HG02642 (cell line): ENCODE measurements at regions not wholly inside any gene's neighbourhood (a gene's known extent, or its start where the extent isn't known, plus 50 kb on each side); places are given as distances from the start of the nearest gene placed in this dataset.

ENCODE experiments used
- ATAC-seq: cut with Tn5 transposase; IDR thresholded peaks from one replicate; pipeline ENCODE4 v1.9.1; 2021; ENCODE audit warnings: mild to moderate bottlenecking; ENCODE audit not compliant: unreplicated experiment, poor library complexity

- ATAC-seq, result no peak
These were observed 99.5 kb upstream of the HABP2 start for GRCh38 chr10:113453351-113453750.

GRCh38 chr10:113454341-113455061 lies 98.4 kb upstream of the HABP2 start:
- ATAC-seq, result no peak

DNA sequence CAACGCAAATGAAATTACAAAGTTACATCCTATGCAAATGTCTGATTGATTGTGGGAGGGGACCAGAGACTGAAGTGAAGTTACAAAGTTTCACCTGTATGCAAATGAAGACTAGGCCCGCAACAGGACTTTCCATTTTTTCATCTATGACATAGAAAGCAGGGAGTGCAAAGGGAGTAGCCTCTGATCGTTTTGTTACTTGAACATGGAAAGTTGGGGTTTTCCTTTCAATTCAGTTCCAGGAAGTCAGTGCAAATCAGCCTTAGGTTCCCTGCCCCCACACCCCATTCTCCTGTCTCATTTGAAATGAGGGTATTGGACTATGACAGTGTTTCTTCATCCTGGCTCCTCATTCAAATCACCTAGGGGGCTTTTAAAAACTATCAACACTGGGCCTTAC lies 96.9 kb upstream of the HABP2 start:
- no peak for ATAC-seq

- no peak for ATAC-seq
These were observed 96.1 kb upstream of the HABP2 start for GRCh38 chr10:113456741-113457140.

- ATAC-seq, result no peak
These were observed 95.4 kb upstream of the HABP2 start for GRCh38 chr10:113457408-113457807.

DNA sequence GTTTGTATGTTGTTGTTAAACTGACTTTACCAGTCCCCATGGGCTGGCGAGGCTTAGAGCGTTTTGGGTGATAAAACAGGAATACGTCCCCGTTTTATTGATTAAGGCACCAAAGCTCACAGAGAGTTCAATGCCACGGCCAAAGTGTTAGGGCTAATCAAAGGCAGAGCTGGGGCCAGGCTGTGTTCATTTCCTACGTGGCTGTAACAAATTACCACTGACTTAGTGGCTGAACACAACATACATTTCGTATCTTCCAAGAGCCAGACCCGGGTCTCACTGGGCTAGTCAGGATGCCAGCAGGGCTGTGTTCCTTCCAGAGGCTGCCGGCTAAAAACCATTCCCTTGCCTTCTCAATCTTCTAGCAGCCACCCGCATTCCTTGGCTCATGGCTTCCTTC lies 94.4 kb upstream of the HABP2 start:
- no peak for ATAC-seq

DNA sequence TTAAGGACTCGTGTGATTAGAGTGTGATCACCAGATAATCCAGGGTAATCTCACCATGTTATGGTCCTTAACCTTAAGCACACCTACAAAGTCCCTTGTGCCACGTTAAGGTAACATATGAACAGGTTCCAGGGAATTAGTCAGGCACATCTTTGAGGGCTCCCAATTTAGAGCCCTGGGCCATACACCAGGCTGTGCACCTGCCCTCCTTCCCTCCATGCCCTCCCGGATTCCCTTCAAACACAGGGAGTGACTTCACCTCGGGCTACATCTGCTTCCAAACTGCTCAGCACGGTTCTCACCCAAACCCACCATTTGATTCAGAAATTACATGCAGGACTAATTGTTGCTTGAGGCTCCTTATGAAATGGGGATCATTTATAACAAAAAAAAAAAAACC lies 93.9 kb upstream of the HABP2 start:
- ATAC-seq, result no peak

DNA sequence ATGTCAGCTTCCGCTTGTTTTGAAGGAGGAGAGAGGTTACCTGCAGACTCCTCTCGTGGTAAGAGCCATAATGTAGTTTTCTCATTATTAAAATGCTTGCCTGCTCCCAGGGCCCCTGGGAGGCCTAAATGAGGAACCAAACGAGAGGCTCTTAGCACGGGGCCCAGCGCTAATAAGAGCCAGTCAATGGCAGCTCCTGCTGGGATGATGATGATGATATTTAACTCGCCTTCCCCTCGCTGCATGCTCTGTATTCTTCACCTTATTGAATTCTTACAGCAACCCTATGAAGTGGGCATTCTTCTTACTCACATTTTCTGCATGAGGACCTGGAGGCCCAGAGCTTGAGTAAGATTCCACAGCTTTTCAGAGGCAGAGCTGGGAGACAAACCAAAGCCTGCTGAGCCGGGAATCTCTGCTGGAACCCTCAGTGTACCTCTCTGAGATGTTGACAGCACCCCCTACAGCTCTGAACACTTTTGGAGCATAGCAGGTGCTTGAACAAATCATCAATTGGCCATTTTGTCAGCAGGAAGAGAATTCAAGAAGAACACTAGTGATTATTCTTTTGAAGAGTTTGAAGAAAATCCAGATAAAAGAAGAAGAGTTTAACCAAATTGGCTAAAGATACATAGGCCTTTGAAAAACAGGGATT lies 93.1 kb upstream of the HABP2 start:
- ATAC-seq, result no peak

DNA sequence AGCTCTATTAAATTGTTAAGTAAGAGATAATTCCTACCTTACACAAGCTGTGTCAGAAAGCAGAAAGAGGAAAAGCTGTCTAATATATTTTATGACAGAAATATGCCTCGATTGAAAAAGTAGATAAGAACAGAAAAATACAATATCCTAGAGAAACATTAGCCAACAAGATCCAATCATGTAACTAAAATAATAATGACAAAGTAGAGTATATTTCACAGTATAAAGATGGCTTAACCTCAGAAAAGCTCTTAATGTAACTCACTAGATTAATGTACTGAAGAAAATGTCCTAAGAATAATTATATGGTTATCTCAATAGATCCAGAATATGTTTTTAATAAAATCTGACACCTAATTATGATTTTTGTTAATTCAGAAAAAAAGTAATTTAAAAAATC lies 89.8 kb upstream of the HABP2 start:
- no peak for ATAC-seq

- ATAC-seq, result no peak
These were observed 89.1 kb upstream of the HABP2 start for GRCh38 chr10:113463777-113464176.

GRCh38 chr10:113469796-113470195 lies 83.1 kb upstream of the HABP2 start:
- no peak for ATAC-seq

DNA sequence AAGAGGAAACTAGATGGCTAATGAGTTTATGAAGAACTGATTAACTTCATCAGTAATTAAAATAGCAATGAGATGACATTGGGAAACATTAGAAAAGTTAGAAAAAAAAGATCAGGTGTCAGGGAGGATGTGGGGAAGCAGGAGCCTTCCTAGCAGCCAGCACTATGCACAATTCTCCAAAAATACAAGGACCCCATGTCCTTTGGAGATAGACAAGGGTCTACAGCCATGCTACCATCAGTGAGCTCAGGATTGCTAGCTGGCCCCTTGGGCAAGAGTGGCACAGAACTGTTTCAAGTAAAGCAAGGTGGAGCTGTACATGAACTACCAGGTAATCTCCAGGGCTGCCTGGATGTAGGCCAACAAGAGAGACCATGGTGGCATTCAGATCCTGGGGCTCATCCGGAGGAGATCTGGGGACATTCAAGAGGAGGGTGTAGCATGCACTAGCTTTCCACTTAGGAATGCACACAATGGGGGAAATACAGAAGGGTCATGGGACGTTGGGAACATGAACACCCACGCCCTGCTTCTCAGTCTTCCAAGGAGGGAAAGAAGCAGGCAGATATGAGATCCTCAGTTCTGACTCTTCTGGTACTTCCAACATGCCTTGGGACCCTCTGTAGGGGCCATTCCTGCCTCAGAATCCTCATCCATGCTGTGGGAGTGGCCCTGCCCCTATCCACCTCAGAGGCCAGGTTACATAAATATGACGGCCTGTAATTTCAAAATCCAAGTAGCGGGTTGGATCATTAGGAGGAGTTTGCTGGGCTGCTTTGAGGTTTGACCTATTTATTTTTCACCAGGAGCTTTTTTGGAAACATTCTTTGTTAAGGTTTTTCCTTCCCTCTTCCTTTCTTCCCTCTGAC lies 82.2 kb upstream of the HABP2 start:
- no peak for ATAC-seq

DNA sequence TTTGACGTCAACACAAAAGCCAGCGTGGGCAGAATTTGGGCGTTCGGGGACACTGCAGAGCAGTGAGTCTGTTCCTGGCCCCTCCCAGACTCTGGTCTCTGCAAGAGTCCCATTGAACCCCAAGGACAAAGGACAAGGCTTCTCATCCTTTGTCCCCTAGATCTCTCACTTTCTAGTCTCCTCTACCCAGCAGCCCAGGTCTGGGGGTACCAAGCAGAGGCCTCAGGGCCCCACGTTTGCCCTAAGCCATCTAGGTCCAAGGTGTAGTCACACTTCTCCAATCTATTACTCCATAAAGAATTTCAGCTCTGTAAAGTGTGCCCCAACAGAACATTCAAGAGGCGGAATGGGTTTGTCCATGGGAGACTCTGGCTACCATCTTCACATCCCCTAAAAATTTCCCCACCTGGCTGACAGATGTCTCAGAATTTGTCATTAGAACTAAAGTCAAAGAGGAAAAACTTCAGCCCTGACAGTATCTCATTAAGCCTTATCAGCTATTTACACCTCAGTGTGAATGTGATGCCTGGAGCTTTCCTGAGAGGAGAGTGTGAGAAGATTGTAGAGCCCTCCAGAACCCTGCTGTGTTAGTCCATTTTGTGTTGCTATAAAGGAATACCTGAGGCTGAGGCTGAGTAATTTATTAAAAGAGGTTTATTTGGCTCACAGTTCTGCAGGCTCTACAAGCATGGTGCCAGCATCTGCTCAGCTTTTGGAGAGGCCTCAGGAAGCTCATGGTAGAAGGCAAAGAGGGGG lies 81.4 kb upstream of the HABP2 start:
- no peak for ATAC-seq

GRCh38 chr10:113473011-113473410 lies 79.8 kb upstream of the HABP2 start:
- ATAC-seq, result no peak

DNA sequence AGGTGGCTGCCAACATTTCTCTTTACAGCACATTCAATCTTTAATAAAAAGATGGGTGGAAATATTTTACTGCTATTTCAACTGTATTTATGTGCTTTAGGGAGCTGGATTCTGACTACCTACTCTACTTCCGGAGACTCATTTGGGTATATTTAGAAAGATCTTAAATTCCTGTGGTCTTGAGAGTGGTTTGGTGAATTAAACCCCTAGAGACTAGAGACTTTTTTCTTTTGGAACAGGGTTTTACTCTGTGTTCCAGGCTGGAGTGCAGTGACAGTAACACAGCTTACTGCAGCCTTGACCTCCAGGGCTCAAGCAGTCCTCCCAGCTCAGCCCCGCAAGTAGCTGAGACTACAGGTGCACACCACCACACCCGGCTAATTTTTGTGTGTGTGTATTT lies 79.0 kb upstream of the HABP2 start:
- no peak for ATAC-seq

DNA sequence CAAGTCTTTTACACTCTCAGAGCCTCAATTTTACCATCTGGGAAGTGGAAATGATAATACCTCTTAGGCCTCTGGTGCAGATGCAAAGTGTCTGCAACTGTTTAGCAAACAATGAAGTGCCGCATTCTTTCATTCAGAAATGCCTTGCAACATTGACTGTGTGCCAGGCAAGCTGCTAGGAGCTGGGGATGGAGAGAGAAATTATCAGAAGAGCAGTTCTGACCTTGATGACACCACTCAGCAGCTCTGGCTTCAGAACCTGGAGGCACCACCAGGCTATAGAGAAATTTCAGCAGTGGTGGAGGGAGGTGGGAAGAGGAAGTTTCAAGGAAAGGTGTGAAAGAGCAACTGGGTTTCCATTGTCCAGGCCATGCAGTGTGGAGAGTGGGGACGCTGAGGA lies 78.1 kb upstream of the HABP2 start:
- ATAC-seq, result no peak

GRCh38 chr10:113475381-113475807 lies 77.5 kb upstream of the HABP2 start:
- no peak for ATAC-seq

GRCh38 chr10:113476191-113476590 lies 76.7 kb upstream of the HABP2 start:
- no peak for ATAC-seq

DNA sequence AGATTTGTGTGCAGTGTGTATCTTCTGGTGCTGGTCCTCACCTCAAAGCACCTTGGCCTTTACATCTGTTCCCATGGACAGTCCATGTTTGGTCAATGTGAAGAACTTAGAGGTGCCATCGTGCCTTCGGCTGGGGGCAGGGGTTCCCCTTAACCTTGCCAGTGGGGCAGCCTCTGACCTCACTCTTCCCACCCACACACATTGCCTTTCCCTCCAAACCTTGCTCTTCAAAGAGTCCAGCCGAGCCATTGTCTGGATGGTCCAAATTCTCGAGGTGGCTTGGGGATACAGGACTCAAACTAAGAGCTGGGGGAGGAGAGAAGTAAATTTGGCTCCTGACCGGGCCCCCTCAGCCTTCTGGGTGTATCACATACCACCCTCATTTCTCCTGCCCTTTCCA lies 76.2 kb upstream of the HABP2 start:
- no peak for ATAC-seq

DNA sequence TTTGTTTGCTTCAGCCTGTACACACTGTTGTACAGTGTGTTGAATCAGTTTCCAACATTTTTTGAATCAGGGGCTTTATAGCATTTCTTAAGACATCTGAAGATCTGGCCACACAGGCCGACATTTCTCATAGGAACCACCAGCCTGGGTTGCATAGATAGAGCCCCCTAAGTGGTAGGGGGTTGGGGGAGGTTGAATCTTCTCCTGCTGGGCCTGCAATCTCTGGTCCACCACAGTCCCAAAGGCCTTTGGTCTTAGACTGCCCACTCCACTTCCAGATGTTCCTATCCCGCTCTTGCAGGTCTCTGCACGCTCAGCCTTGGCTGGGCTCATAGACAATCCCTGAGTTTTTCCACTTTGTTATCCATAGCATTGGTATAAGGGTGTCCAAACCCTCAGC lies 75.4 kb upstream of the HABP2 start:
- no peak for ATAC-seq
